GM12878 (cell line): ENCODE measurements at regions not wholly inside any gene's neighbourhood (a gene's known extent, or its start where the extent isn't known, plus 50 kb on each side); places are given as distances from the start of the nearest gene placed in this dataset.

Source experiments
- ATAC-seq: fragments of 200-7000 bp; cut with Tn5 transposase; 3 replicates; pipeline ENCODE4 v1.9.1; 2020; ENCODE audit warnings: mild to moderate bottlenecking, moderate library complexity
- BruUV-seq: library from RNA; stranded (reverse); fragments of 400-500 nt; replicated peaks from 2 replicates; lab custom pipeline; 2021; lab: Mats Ljungman, UMichigan
- CTCF ChIA-PET: fragments of 300-600 bp; sonication (Branson Sonifier 250); formaldehyde crosslinking; extraction: SDS; loops from one replicate; lab custom pipeline; 2021; ENCODE audit warnings: inconsistent platforms; lab: Yijun Ruan, JAX
- POLR2A ChIA-PET: fragments of 350-600 bp; formaldehyde crosslinking; extraction: SDS; loops from one replicate; lab custom pipeline; 2021; ENCODE audit warnings: inconsistent platforms; lab: Charles Lee
- RAD21 ChIA-PET: fragments of 300-600 bp; sonication (Branson Sonifier 250); formaldehyde crosslinking; loops from one replicate; lab custom pipeline; 2023; ENCODE audit warnings: antibody characterized with exemption; ENCODE audit not compliant: unreplicated experiment; lab: Charles Lee
- SMC1A ChIA-PET: fragments of 300-600 bp; sonication (Branson Sonifier 250); formaldehyde crosslinking; loops from one replicate; lab custom pipeline; 2023; ENCODE audit not compliant: unreplicated experiment, uncharacterized antibody; lab: Charles Lee
- DNase-seq: peaks from one replicate; pipeline ENCODE4 v3.0.0-alpha.2; 2011; ENCODE audit warnings: low read depth, low spot score
- FAIRE-seq: peaks from 3 replicates; lab custom pipeline; 2011; peaks lifted over from hg19 to GRCh38; lab: Jason Lieb, UNC
- H2AFZ ChIP-seq: 2 replicates; pipeline ENCODE4 v1.6.0; 2011; ENCODE audit warnings: low read depth, low read length, control low read depth; ENCODE audit not compliant: control insufficient read depth
- H3K27ac ChIP-seq: 2 replicates; pipeline ENCODE4 v1.5.1; 2011; ENCODE audit warnings: control low read depth; ENCODE audit not compliant: control insufficient read depth, insufficient read depth
- H3K27me3 ChIP-seq, 2 experiments: replicated peaks in 1 of 2; 2 replicates each; pipeline versions ENCODE4 v1.6.0 to v1.6.1; 2011; ENCODE audit warnings: low read length in 1 of 2; ENCODE audit not compliant: control insufficient read depth in 2 of 2, insufficient read depth in 2 of 2
- H3K36me3 ChIP-seq, 2 experiments: 2 replicates each; pipeline ENCODE4 v1.5.1; 2011; ENCODE audit warnings: low read length in 1 of 2; ENCODE audit not compliant: control insufficient read depth in 2 of 2, insufficient read depth in 2 of 2
- H3K4me1 ChIP-seq: 2 replicates; pipeline ENCODE4 v1.6.1; 2011; ENCODE audit warnings: mild to moderate bottlenecking, low read length, moderate library complexity, mixed read lengths; ENCODE audit not compliant: control insufficient read depth, insufficient read depth
- H3K4me2 ChIP-seq: 2 replicates; pipeline ENCODE4 v1.6.0; 2011; ENCODE audit warnings: control low read depth; ENCODE audit not compliant: control insufficient read depth, insufficient read depth
- H3K4me3 ChIP-seq: fragments of 200-600 bp; sonication (generic); 2 replicates; pipeline ENCODE4 v1.5.1; 2016
- H3K79me2 ChIP-seq: 2 replicates; pipeline ENCODE4 v1.6.0; 2011; ENCODE audit warnings: low read length; ENCODE audit not compliant: control insufficient read depth, insufficient read depth
- H3K9ac ChIP-seq: 2 replicates; pipeline ENCODE4 v1.8.0; 2011; ENCODE audit warnings: low read length, control low read depth, mixed read lengths; ENCODE audit not compliant: control insufficient read depth, insufficient read depth
- H3K9me3 ChIP-seq: replicated peaks from 3 replicates; pipeline ENCODE4 v1.5.1; 2011; ENCODE audit warnings: mild to moderate bottlenecking, low read length; ENCODE audit not compliant: control insufficient read depth, insufficient read depth
- H4K20me1 ChIP-seq: 2 replicates; pipeline ENCODE4 v1.6.0; 2011; ENCODE audit not compliant: control insufficient read depth, insufficient read depth
- ATF2 ChIP-seq: IDR thresholded peaks from 2 replicates; pipeline ENCODE4 v1.6.1; 2012; ENCODE audit warnings: low read length, inconsistent platforms
- BACH1 ChIP-seq: fragments of 450-650 bp; IDR thresholded peaks from 2 replicates; pipeline ENCODE4 v1.6.1; 2017; ENCODE audit warnings: mild to moderate bottlenecking, borderline replicate concordance
- BCL11A ChIP-seq: IDR thresholded peaks from 2 replicates; pipeline ENCODE4 v1.6.1; 2011; ENCODE audit warnings: low read depth, low read length
- BHLHE40 ChIP-seq, 2 experiments: fragments of 450-650 bp in 1 of 2; IDR thresholded peaks; 2 replicates each; pipeline ENCODE4 v1.6.1; 2011 to 2017; ENCODE audit warnings: low read depth in 2 of 2, borderline replicate concordance in 1 of 2, improper control_type of control experiment in 1 of 2, low read length in 1 of 2, mild to moderate bottlenecking in 1 of 2
- BMI1 ChIP-seq: fragments of 450-650 bp; IDR thresholded peaks from 2 replicates; pipeline ENCODE4 v1.6.1; 2016; ENCODE audit warnings: mild to moderate bottlenecking, moderate library complexity, borderline replicate concordance
- DPF2 ChIP-seq: fragments of 450-650 bp; IDR thresholded peaks from 2 replicates; pipeline ENCODE4 v1.6.1; 2017; ENCODE audit warnings: mild to moderate bottlenecking
- E2F4 ChIP-seq: IDR thresholded peaks from 2 replicates; pipeline ENCODE4 v1.6.1; 2012; ENCODE audit warnings: low read depth, low read length, improper control_type of control experiment
- HCFC1 ChIP-seq: fragments of 150-350 bp; IDR thresholded peaks from 2 replicates; pipeline ENCODE4 v1.6.1; 2014; ENCODE audit warnings: low read length
- IKZF2 ChIP-seq, 2 experiments: fragments of 450-650 bp; IDR thresholded peaks; 2 replicates each; pipeline ENCODE4 v1.6.1; 2017; ENCODE audit warnings: mild to moderate bottlenecking in 2 of 2, moderate library complexity in 2 of 2
- MTA3 ChIP-seq: IDR thresholded peaks from 2 replicates; pipeline ENCODE4 v1.6.1; 2012; ENCODE audit warnings: low read length, inconsistent platforms, borderline replicate concordance
- RBBP5 ChIP-seq: fragments of 200-600 bp; sonication (generic); conservative IDR thresholded peaks from 2 replicates; pipeline ENCODE4 v1.6.1; 2016
- SUZ12 ChIP-seq: fragments of 200-600 bp; sonication (generic); IDR thresholded peaks from one replicate; pipeline ENCODE4 v1.6.1; 2018; ENCODE audit warnings: antibody characterized with exemption, mild to moderate bottlenecking; ENCODE audit not compliant: unreplicated experiment
- ZBTB11 ChIP-seq: fragments of 450-650 bp; formaldehyde crosslinking; IDR thresholded peaks from 2 replicates; pipeline ENCODE4 v1.5.0; 2022; ENCODE audit warnings: mild to moderate bottlenecking, missing genetic modification characterization
- WGBS: methylation state at CpG from one replicate; pipeline ENCODE4 v1.1.6; 2016; ENCODE audit warnings: low lambda C conversion rate; ENCODE audit not compliant: insufficient replicate concordance, insufficient coverage; ENCODE audit errors: missing lambda C conversion rate; 5-methylcytosine and 5-hydroxymethylcytosine counted together
- in situ Hi-C: fragments of 300-500 bp; cut with MboI; formaldehyde crosslinking; loops from 9 replicates; pipeline ENCODE4 v1.14.3; 2018; ENCODE audit warnings: mixed read lengths
- intact Hi-C: fragments of 100-400 bp; cut with micrococcal nuclease; formaldehyde crosslinking; loops from one replicate; pipeline ENCODE4 v1.14.2; 2022; ENCODE audit not compliant: unreplicated experiment
- TF ChIP-seq, protein P1 (sequence below): fragments of 450-650 bp; conservative IDR thresholded peaks from 2 replicates; pipeline ENCODE4 v1.6.1; 2017; ENCODE audit warnings: mild to moderate bottlenecking, moderate library complexity

DNA sequence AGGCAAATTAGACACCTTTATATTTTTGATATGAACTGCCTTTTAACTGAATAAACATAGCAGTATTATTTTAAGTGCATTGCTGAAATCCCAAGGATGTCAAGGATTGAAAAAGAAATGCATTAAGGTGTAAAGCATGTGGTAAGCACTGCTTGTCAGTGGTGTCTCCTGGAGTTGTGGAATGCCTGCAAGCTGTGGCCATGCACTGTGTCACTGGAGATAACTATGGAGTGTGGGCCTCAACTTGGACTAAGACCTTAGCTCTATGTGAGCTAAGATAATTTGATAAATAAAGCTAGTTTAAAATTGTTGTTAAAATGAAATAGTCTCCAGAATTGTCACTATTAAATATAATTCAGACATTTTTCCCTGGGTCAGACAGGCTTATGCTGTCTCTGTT is 156.6 kb upstream of the OPRM1 start (continued):
- TF ChIP-seq ATF2 (no peak), BMI1 (no peak), BACH1 (no peak), E2F4 (no peak)
- TF ChIP-seq, protein P1, sequence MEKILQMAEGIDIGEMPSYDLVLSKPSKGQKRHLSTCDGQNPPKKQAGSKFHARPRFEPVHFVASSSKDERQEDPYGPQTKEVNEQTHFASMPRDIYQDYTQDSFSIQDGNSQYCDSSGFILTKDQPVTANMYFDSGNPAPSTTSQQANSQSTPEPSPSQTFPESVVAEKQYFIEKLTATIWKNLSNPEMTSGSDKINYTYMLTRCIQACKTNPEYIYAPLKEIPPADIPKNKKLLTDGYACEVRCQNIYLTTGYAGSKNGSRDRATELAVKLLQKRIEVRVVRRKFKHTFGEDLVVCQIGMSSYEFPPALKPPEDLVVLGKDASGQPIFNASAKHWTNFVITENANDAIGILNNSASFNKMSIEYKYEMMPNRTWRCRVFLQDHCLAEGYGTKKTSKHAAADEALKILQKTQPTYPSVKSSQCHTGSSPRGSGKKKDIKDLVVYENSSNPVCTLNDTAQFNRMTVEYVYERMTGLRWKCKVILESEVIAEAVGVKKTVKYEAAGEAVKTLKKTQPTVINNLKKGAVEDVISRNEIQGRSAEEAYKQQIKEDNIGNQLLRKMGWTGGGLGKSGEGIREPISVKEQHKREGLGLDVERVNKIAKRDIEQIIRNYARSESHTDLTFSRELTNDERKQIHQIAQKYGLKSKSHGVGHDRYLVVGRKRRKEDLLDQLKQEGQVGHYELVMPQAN, result no peak

GRCh38 chr6:153873541-153873940 is 165.5 kb upstream of the OPRM1 start:
- H3K9ac ChIP-seq, result no peak overlapping the region
- no peak overlapping the region for H3K4me3 ChIP-seq
- in situ Hi-C loops (no loop called here), intact Hi-C loops (no loop called here)
- no peak overlapping the region for H3K4me2 ChIP-seq
- 8% methylated on average over 3 of the region's 3 CpGs for WGBS
- SMC1A ChIA-PET, result interaction anchor here (0.6 kb wide), 1 partner anchor 46 kb away, joined by 3 read pairs; no protein-coding TSS in a partner anchor
- H3K9me3 ChIP-seq, result no peaks in the 10 kb centered on the region
- no peaks in the 10 kb centered on the region for H3K79me2 ChIP-seq
- H3K27ac ChIP-seq, result no peak overlapping the region
- H3K27me3 ChIP-seq, result no peaks in the 10 kb centered on the region
- POLR2A ChIA-PET, result no interaction called here
- H4K20me1 ChIP-seq, result no peaks in the 10 kb centered on the region
- no peaks in the 10 kb centered on the region for H3K4me1 ChIP-seq
- H2AFZ ChIP-seq, result no peak overlapping the region
- FAIRE-seq (no peak), DNase-seq (no peak), ATAC-seq (no peak)
- no TSS peak for BruUV-seq
- no peaks in the 10 kb centered on the region for H3K36me3 ChIP-seq
- RAD21 ChIA-PET, result no interaction called here
- CTCF ChIA-PET, result no interaction called here
- TF ChIP-seq BHLHE40 (IDR thresholded peaks at IDR 0.05; ENCODE audit: borderline replicate concordance in 1 of 2, low read depth in 2 of 2, low read length in 1 of 2), result no peak
- TF ChIP-seq IKZF2 (IDR thresholded peaks at IDR 0.05), result no peak
- TF ChIP-seq DPF2, result no peak
- no peak for TF ChIP-seq HCFC1
- TF ChIP-seq ZBTB11 (CRISPR knock-in tag), result no peak
- no peak for TF ChIP-seq MTA3
- TF ChIP-seq BCL11A, result no peak
- no peak for TF ChIP-seq SUZ12
- no peak for TF ChIP-seq RBBP5
